GM12872 (cell line): ENCODE measurements at regions not wholly inside any gene's neighbourhood (a gene's known extent, or its start where the extent isn't known, plus 50 kb on each side); places are given as distances from the start of the nearest gene placed in this dataset.

Experiments used
- TF ChIP-seq, protein P1 (sequence below): IDR thresholded peaks from 3 replicates; pipeline ENCODE4 v1.5.1; 2011; ENCODE audit warnings: low read depth, mild to moderate bottlenecking, low read length, moderate library complexity; ENCODE audit not compliant: insufficient read depth

DNA sequence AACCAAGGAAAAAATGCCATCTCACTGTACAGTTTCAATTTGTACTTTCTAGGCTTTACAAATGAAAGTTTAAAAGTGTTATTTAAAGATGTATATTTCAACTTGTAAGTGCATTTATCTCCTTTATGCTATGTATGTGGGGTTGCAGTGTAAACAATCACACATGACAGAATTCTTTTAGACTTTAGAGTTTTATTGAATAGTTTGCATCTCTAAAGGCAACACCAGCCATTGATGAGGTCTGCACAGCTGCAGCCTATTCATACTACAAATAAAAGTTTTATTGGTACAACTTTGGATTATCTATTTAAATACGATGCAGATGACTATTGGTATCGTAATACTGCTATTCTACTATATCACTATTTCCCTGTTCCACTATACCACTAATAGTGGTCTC lies 894.4 kb upstream of the B3GALT2 start:
- TF ChIP-seq, protein P1, sequence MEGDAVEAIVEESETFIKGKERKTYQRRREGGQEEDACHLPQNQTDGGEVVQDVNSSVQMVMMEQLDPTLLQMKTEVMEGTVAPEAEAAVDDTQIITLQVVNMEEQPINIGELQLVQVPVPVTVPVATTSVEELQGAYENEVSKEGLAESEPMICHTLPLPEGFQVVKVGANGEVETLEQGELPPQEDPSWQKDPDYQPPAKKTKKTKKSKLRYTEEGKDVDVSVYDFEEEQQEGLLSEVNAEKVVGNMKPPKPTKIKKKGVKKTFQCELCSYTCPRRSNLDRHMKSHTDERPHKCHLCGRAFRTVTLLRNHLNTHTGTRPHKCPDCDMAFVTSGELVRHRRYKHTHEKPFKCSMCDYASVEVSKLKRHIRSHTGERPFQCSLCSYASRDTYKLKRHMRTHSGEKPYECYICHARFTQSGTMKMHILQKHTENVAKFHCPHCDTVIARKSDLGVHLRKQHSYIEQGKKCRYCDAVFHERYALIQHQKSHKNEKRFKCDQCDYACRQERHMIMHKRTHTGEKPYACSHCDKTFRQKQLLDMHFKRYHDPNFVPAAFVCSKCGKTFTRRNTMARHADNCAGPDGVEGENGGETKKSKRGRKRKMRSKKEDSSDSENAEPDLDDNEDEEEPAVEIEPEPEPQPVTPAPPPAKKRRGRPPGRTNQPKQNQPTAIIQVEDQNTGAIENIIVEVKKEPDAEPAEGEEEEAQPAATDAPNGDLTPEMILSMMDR, result no peak

DNA sequence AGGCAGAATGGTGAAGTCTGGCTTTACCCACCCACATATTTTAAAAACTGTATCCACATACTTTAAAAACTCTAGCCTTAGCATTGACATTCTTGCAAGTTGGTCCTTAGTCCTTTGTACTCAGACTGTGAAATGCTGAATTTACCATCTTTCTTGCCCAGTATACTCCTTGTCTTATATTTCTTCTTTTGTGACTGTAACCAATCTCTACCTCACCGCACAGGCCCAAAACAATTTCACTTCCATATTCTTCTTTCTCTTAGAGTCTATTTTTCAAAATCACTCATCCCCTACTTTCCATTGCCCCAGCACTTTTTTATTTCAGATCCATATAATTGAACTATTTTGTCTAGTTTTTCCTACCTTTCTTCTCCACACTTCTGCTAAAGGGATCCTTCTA lies 892.4 kb upstream of the B3GALT2 start:
- TF ChIP-seq, protein P1, result no peak

DNA sequence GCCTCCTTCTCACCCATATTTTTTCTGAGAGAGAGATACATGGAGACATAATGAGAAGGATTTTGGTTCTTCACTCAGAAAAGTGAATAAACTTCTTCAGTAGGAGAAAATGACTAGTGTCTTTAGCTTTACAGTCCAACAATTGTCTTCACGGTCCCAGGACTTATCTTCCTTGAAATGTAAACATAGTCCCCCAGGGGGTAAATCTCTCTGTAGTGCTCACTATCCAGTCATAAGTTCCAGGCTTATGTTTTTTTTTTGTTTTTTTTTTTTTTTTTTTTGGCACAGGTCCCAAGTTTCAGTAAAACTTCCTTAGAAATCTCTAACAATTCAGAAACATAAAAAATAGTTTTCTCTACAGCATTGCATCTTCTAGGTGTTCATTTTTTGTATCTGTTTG lies 890.2 kb upstream of the B3GALT2 start:
- TF ChIP-seq, protein P1, result no peak

DNA sequence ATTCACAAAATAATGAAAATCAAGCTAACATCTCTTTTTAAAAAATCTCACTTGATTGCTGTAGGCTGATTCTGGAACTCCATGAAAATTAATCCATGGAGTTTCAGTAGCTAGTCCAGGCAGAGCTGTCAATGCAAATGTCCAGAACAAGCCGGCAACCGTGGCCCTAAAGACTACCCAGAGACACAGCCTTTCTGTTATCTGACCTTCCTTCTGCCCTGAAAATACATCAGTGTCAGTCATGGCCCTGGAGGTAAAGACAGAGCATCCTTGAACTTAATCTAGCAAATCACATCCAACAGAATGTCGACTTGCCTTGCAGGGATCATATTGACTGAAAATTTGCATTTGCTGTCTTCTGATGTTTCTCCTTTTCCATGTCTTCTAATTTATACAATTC lies 887.4 kb upstream of the B3GALT2 start:
- TF ChIP-seq, protein P1, result no peak

DNA sequence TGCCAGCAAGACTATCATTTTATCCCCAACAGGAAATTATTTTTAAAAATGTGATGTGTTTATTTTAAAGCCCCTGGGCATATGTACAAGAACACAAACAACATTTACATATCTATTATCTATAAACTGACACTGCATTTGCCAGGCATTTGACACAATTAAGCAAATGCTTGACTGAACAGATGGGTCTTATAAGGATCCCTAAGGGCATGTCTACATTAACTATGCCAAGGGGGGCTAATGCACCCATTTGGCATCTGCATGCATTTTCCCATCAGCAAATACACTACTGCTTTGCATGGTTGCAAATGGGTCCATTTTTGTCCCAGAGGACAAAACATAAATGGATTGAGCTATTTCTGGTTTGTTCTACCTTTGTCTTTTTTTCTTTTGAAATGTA lies 884.8 kb upstream of the B3GALT2 start:
- TF ChIP-seq, protein P1, result no peak

DNA sequence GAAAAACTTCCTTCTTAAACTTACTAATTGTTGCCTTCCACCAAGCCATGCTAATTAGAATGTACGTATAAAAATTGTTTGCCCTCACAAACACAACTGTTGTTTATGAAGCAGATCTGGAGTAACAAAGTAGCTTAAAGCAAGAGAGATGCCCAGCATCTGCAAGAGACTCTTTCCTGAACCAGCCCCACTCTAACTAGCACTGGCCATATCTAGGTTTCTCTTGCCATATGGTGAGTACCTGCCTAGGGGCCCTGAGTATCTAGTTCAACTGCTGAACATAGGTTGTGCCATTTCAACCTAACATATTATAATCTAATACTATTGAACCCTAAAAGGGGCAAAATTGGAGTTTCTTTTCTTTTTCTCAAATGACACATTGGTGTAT lies 883.4 kb upstream of the B3GALT2 start:
- TF ChIP-seq, protein P1, result no peak

DNA sequence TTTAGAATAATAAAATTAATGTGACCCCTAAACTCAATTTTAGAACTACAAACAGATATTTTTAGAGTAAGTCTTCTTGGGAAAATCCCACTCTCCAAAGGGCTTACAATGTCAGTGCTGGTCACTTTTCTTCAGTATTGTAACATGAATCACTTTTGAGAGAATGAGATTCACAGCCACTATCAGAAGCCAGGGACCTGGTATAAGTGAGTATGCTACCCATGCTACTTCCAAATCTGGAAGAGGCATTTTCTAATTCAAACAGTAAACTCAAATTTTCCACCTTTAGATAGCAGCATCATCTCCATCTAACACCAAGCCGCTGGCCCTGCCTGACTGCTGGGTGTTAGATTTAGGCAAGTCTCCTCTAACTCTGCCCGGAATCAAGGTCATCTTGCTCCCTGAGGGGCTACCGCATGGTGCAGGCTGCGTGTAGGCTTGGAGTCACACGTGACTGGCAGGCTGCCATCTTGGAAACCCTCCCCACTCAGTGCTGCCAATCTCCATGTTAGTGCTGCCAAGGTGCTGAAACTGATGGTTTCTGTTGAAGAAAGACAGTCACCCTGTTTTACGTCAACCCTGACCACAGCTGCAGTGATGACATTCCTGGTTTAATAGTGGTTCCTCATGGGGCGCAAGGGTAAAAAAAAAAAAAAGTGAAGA lies 882.9 kb upstream of the B3GALT2 start:
- TF ChIP-seq, protein P1, result no peak
